ENCODE measurements at regions not wholly inside any gene's neighbourhood (a gene's known extent, or its start where the extent isn't known, plus 50 kb on each side); places are given as distances from the start of the nearest gene placed in this dataset.

DNA sequence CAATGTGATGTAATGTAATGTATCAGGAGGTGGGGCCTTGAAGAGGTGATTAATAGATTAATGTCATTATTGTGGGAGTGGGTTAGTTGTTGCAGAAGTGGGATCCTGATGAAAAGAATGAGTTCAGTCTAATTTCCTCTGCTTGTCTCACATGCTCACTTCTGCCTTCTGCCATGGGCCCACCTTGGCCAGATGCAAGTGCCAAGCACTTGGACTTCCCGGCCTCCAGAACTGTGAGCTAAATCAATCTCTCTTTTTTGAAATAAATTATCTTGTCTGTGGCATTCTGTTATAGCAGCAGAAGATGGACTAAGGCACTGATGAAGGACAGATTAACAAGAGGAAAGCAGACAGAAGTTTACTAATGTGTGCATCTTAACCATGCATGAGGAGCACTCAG, 123.9 kb downstream of the ETS2 start:
- no peak for DNase-seq (ENCODE audit: low read depth)

DNA sequence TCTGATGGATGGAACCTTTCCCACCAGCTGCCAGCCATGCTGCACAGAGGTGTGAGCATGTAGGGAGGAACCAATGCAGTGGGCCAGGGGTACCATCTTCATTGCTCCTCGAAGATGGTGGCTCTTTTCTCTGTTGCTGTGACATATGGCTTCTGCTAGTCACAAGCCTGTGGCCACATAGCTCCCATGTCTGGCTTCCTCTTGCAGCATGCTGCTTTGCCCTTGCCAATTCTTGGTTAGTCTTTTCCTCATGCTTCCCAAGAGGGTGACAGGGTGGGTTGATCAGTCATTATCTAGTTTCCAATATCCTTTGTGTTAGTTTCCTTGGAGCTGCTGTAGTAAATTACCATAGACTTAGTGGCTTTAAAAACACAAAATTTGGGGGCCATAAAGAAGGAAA, 123.4 kb downstream of the ETS2 start:
- no peak for DNase-seq (ENCODE audit: low read depth)

- no peak for DNase-seq (ENCODE audit: low read depth)
These were observed 122.0 kb downstream of the ETS2 start for GRCh38 chr21:38927776-38928175.

- peak; percentile 90 for DNase-seq (ENCODE audit: low read depth)
These were observed 120.2 kb downstream of the ETS2 start for GRCh38 chr21:38925923-38926322.

DNA sequence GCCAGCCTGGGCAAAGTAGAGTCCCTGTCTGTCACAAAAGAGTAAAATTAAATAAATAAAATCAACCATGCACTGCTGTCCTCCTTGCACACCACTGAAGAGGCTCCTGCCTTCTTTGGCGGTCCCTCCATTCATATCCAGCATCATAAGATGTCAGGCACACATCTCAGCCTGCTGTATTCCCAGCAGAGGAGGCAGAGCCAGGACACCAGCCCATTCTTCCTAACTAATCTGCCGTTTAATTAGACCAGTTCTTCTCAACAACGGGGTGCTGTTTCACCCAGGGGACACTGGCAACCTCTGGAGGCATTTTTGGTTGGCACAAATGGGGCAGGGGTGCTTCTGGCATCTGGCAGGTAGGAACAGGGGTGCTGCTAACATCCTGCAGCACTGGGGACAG, 119.7 kb downstream of the ETS2 start:
- no peak for DNase-seq (ENCODE audit: low read depth)

GRCh38 chr21:38924954-38925353, 119.2 kb downstream of the ETS2 start:
- no peak for DNase-seq (ENCODE audit: low read depth)

- DNase-seq (ENCODE audit: low read depth): no peak
These were observed 117.7 kb downstream of the ETS2 start for GRCh38 chr21:38923429-38923828.

GRCh38 chr21:38922474-38923235, 116.9 kb downstream of the ETS2 start:
- DNase-seq (ENCODE audit: low read depth): no peak

GRCh38 chr21:38921511-38922251, 116.0 kb downstream of the ETS2 start:
- peak; percentile 43 for DNase-seq (ENCODE audit: low read depth)

GRCh38 chr21:38920631-38921398, 115.1 kb downstream of the ETS2 start:
- DNase-seq (ENCODE audit: low read depth): peak; percentile 76

- no peak for DNase-seq (ENCODE audit: low read depth)
These were observed 113.0 kb downstream of the ETS2 start for GRCh38 chr21:38918607-38919346.

DNA sequence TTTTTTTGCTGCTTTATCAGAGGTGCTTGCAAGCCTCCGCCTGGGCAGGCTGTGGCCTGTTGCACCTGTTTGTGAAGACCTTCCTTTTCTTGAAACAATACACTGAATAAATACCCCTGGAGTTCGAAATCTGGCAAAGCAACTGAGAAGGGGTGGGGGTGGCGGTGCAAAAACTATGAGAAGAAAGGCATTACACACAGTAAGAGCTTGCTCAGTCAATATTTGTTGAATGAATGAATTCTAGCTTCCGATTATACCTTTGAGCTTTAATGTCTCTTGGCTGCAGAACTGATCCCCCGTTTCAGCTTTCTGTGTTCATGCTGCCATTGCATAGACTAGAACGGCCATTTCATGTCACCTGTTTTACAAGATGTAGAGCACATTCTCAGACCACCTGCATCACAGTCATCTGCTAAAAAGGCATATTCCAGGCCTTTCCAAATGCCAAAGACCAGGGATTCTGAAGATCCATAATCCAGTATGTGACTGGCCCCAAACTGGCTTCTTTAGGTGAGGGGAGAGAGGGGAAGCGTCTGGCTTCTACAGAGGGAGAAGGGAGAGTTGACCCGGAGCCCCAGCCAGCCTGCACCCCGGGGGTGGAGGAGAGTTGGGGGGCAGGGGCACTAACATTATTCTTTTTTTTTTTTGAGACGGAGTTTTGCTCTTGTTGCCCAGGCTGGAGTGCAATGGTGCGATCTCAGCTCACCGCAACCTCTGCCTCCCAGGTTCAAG, 111.5 kb downstream of the ETS2 start:
- DNase-seq (ENCODE audit: low read depth): no peak

GRCh38 chr21:38916214-38916964, 110.7 kb downstream of the ETS2 start:
- DNase-seq (ENCODE audit: low read depth): no peak

DNA sequence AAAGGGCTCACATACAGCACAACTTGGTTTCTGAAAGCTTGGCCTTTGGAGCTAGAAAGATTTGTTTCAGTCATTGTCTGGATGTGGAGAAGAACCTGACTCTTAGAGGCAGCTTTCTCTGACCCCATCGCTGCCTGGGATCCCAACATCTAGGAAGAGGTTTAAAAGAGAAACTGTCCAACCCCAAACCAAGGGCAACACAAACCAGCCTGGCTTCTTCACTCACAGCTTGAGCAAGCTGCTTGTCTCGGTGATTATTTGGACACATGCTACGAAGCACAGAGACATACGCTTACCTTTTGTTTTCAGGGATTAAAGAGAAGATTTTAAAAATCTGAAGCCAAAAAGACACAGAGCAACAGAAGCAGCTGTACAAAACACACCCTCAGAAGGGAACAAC, 109.8 kb downstream of the ETS2 start:
- no peak for DNase-seq (ENCODE audit: low read depth)

GRCh38 chr21:38914528-38915293, 109.0 kb downstream of the ETS2 start:
- DNase-seq (ENCODE audit: low read depth): peak; percentile 35

- no peak for DNase-seq (ENCODE audit: low read depth)
These were observed 108.3 kb downstream of the ETS2 start for GRCh38 chr21:38913893-38914527.

- peak; percentile 72 for DNase-seq (ENCODE audit: low read depth)
These were observed 107.6 kb downstream of the ETS2 start for GRCh38 chr21:38913120-38913892.

DNA sequence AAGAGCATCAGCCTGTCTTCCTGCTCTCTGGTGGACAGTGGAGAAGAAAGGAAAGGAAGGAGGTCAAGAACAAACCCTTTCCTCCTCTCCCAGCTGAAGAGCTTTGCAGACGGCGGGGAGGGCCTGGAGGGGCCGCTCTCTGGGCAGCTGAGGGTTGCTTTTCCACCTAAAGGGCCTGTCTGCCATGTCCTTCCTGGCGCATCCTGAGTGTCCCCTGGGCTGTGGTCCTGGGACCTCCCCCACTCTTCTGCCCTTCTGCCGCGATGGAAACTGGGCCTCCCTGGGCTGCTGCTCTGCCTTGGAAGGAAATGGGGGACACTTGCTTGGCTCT, 107.0 kb downstream of the ETS2 start:
- DNase-seq (ENCODE audit: low read depth): no peak
